Endothelial cell of umbilical vein (primary cell): ENCODE measurements at regions not wholly inside any gene's neighbourhood (a gene's known extent, or its start where the extent isn't known, plus 50 kb on each side); places are given as distances from the start of the nearest gene placed in this dataset.
"Not testable (repeated sequence)": the region's sequence is repeated elsewhere in the genome, so short reads cannot be mapped to it uniquely, and the experiment has no call there.

Experiments used
- BruUV-seq: library from RNA; stranded (reverse); fragments of 400-500 nt; replicated peaks from 2 replicates; lab custom pipeline; 2021; lab: Mats Ljungman, UMichigan
- CTCF ChIA-PET: fragments of 300-600, 350-600 bp; sonication (Branson Sonifier 250); formaldehyde crosslinking; loops from one replicate; lab custom pipeline; 2021; ENCODE audit warnings: antibody characterized with exemption, inconsistent platforms; lab: Charles Lee
- POLR2A ChIA-PET: fragments of 300-600, 350-600 bp; sonication (Branson Sonifier 250); formaldehyde crosslinking; loops from one replicate; lab custom pipeline; 2021; ENCODE audit warnings: antibody characterized with exemption, inconsistent platforms; lab: Charles Lee
- DNase-seq: peaks from one replicate; pipeline ENCODE4 v3.0.0-alpha.2; 2011; ENCODE audit warnings: low read depth, low spot score
- FAIRE-seq: peaks from 2 replicates; lab custom pipeline; 2011; peaks lifted over from hg19 to GRCh38; lab: Jason Lieb, UNC
- H2AFZ ChIP-seq: 2 replicates; pipeline ENCODE4 v1.6.0; 2012; ENCODE audit warnings: low read depth, low read length, control low read depth, inconsistent platforms
- H3K27ac ChIP-seq: 2 replicates; pipeline ENCODE4 v1.5.1; 2011; ENCODE audit warnings: low read depth, mild to moderate bottlenecking, control low read depth, low read length, moderate library complexity; ENCODE audit not compliant: insufficient read depth
- H3K27me3 ChIP-seq, 2 experiments: 2 replicates each; pipeline versions ENCODE4 v1.6.0 to v1.6.1; 2011; ENCODE audit warnings: low read length in 2 of 2, mixed read lengths in 1 of 2; ENCODE audit not compliant: control insufficient read depth in 2 of 2, insufficient read depth in 2 of 2
- H3K36me3 ChIP-seq, 2 experiments: 2 replicates in 1 of 2; 3 replicates in 1 of 2; pipeline ENCODE4 v1.5.1; 2011; ENCODE audit warnings: low read length in 2 of 2, mild to moderate bottlenecking in 1 of 2, moderate library complexity in 1 of 2; ENCODE audit not compliant: control insufficient read depth in 2 of 2, insufficient read depth in 2 of 2; ENCODE audit errors: extremely low read depth in 1 of 2
- H3K4me1 ChIP-seq: 3 replicates; pipeline ENCODE4 v1.5.1; 2011; ENCODE audit warnings: mild to moderate bottlenecking, low read length; ENCODE audit not compliant: control insufficient read depth, insufficient read depth; ENCODE audit errors: extremely low read depth
- H3K4me2 ChIP-seq: 2 replicates; pipeline ENCODE4 v1.6.1; 2011; ENCODE audit warnings: low read length, control low read depth, mixed read lengths; ENCODE audit not compliant: insufficient read depth
- H3K4me3 ChIP-seq, 3 experiments: fragments of 200-600 bp in 1 of 3; sonication (generic), shearing (Covaris generic) in 1 of 3; replicated peaks in 1 of 3; 2 replicates each; pipeline ENCODE4 v1.5.1; 2011 to 2016; ENCODE audit warnings: control low read depth in 3 of 3, low read length in 3 of 3, mild to moderate bottlenecking in 2 of 3, inconsistent platforms in 1 of 3, low read depth in 1 of 3, moderate library complexity in 1 of 3; ENCODE audit not compliant: insufficient read depth in 1 of 3
- H3K79me2 ChIP-seq: 2 replicates; pipeline ENCODE4 v1.6.0; 2012; ENCODE audit warnings: low read length, inconsistent platforms; ENCODE audit not compliant: control insufficient read depth, insufficient read depth
- H3K9ac ChIP-seq: replicated peaks from 2 replicates; pipeline ENCODE3; 2011; ENCODE audit warnings: low read length, control low read depth; ENCODE audit not compliant: insufficient read depth; ENCODE audit errors: extremely low read depth
- H3K9me1 ChIP-seq: replicated peaks from 3 replicates; pipeline ENCODE4 v1.6.0; 2011; ENCODE audit warnings: mild to moderate bottlenecking, low read length; ENCODE audit not compliant: control insufficient read depth, insufficient read depth; ENCODE audit errors: extremely low read depth
- H3K9me3 ChIP-seq: replicated peaks from 2 replicates; pipeline ENCODE4 v1.5.1; 2012; ENCODE audit warnings: low read length, inconsistent platforms; ENCODE audit not compliant: control insufficient read depth, insufficient read depth
- H4K20me1 ChIP-seq: replicated peaks from 2 replicates; pipeline ENCODE3; 2011; ENCODE audit warnings: mild to moderate bottlenecking, low read length; ENCODE audit not compliant: control insufficient read depth, insufficient read depth; ENCODE audit errors: extremely low read depth
- dilution Hi-C: fragments of 300-500 bp; cut with MboI; formaldehyde crosslinking; loops from one replicate; pipeline ENCODE4 v1.15.0; 2019; ENCODE audit warnings: low sequenced_read_pairs; ENCODE audit not compliant: extremely low pct_ligation_motif_present
- intact Hi-C: fragments of 100-400 bp; cut with micrococcal nuclease; formaldehyde crosslinking; loops from one replicate; pipeline ENCODE4 v1.10.0; 2022

- H3K9me3 ChIP-seq, intact Hi-C loops, H3K9me1 ChIP-seq, H3K9ac ChIP-seq, H4K20me1 ChIP-seq, H2AFZ ChIP-seq, H3K27me3 ChIP-seq, BruUV-seq, H3K36me3 ChIP-seq, H3K79me2 ChIP-seq, POLR2A ChIA-PET, H3K27ac ChIP-seq, FAIRE-seq, H3K4me3 ChIP-seq, H3K4me1 ChIP-seq, CTCF ChIA-PET, H3K4me2 ChIP-seq, dilution Hi-C loops, DNase-seq: not testable (repeated sequence)
These were observed 250.2 kb downstream of the RTP5 start for GRCh38 chr2:242119682-242120081.

DNA sequence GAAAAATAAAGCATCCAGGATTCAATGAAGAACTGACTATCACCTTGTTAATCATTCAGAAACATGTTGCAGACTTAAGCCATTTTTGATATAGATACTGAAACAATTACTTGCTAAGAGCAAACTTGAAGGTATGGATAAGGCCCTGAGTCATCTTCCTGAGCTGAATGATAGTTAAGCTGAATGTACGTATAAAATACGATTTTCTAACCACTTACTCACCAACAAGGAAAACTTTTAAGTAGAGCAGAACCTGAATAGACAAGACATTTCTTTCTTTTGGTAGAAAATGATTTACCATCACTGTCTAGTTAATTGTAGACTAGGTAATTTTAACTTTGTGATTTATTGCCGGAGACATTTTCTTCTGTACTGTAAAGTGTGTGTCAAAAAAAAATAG lies 261.2 kb downstream of the RTP5 start:
- intact Hi-C loops, H3K9me1 ChIP-seq, CTCF ChIA-PET, H3K9me3 ChIP-seq, H3K27me3 ChIP-seq, H3K9ac ChIP-seq, H3K79me2 ChIP-seq, POLR2A ChIA-PET, H3K27ac ChIP-seq, H3K4me3 ChIP-seq, DNase-seq, H3K36me3 ChIP-seq, dilution Hi-C loops, H4K20me1 ChIP-seq, BruUV-seq, H3K4me2 ChIP-seq, H2AFZ ChIP-seq, FAIRE-seq, H3K4me1 ChIP-seq: not testable (repeated sequence)

DNA sequence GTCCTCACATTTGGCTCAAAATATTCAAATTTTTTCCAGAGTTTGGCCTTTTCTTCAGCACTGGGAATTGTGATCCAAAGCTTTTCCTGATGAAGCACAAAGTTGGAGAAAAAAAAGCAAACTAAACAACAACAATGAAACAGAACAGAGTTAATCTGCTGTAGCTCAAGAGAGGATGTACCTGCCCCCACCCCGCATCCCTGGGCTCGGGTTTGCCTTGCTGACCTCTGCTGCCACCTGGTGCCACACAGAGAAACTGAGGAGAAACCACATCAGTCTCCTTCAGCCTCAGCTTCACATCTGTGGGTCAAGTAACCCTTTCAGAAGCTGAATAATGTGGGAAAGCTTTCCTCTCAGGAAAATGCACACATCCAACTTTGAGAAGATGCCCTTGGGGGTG lies 290.4 kb downstream of the RTP5 start:
- H3K4me1 ChIP-seq, H3K9ac ChIP-seq, H2AFZ ChIP-seq, H3K9me3 ChIP-seq, H3K4me3 ChIP-seq, H3K79me2 ChIP-seq, dilution Hi-C loops, H3K36me3 ChIP-seq, H3K9me1 ChIP-seq, H3K27ac ChIP-seq, BruUV-seq, H3K4me2 ChIP-seq, H3K27me3 ChIP-seq, H4K20me1 ChIP-seq, FAIRE-seq, DNase-seq, POLR2A ChIA-PET, intact Hi-C loops, CTCF ChIA-PET: not testable (repeated sequence)

DNA sequence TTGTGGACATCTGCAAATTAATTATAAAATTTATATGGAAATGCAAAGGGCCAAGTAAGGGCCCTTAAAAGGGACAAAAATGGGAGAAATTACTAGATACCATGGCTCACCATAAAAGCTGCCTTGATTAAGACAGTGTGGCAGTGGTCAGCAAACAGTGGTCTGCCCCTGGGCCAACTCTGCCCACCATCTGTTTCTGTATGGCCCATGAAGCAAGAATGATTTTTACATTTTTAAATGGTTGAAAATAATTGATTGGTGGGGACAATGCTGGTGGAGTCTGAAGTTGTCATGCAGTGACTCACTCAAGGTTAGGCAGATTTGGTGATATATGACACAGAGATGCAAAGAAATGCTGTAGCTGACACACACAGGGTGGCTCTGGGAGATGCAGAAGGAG lies 295.6 kb downstream of the RTP5 start:
- H3K27me3 ChIP-seq, H3K36me3 ChIP-seq, CTCF ChIA-PET, FAIRE-seq, H3K4me1 ChIP-seq, H4K20me1 ChIP-seq, BruUV-seq, H3K27ac ChIP-seq, H3K4me2 ChIP-seq, DNase-seq, POLR2A ChIA-PET, H3K9me1 ChIP-seq, H3K9ac ChIP-seq, H3K9me3 ChIP-seq, H3K4me3 ChIP-seq, H2AFZ ChIP-seq, H3K79me2 ChIP-seq, dilution Hi-C loops, intact Hi-C loops: not testable (repeated sequence)
